CD8-positive, alpha-beta memory T cell (primary cell): ENCODE measurements at regions not wholly inside any gene's neighbourhood (a gene's known extent, or its start where the extent isn't known, plus 50 kb on each side); places are given as distances from the start of the nearest gene placed in this dataset.
"Not testable (repeated sequence)": the region's sequence is repeated elsewhere in the genome, so short reads cannot be mapped to it uniquely, and the experiment has no call there.

Experiments
- CTCF ChIA-PET: fragments of 350-600 bp; sonication (Branson Sonifier 250); formaldehyde crosslinking; loops from one replicate; lab custom pipeline; 2021; ENCODE audit warnings: antibody characterized with exemption; lab: Charles Lee
- POLR2A ChIA-PET: fragments of 350-600 bp; sonication (Branson Sonifier 250); formaldehyde crosslinking; loops from one replicate; lab custom pipeline; 2021; ENCODE audit warnings: antibody characterized with exemption; lab: Charles Lee
- DNase-seq, 5 donors: peaks; one replicate each; pipeline versions ENCODE4 v3.0.0 to v3.0.0-alpha.2; 2020 to 2022; ENCODE audit warnings: mixed read lengths in 1 of 5
- H3K27ac ChIP-seq: one replicate; pipeline ENCODE4 v1.7.0; 2013; ENCODE audit warnings: low read depth, mild to moderate bottlenecking, low read length, moderate library complexity
- H3K27me3 ChIP-seq: 2 replicates; pipeline ENCODE4 v1.7.0; 2013; ENCODE audit warnings: low read length, mild to moderate bottlenecking; ENCODE audit not compliant: insufficient read depth, poor library complexity, severe bottlenecking
- H3K36me3 ChIP-seq: 2 replicates; pipeline ENCODE4 v1.7.0; 2013; ENCODE audit warnings: mild to moderate bottlenecking, low read length, moderate library complexity; ENCODE audit not compliant: insufficient read depth
- H3K4me1 ChIP-seq: 2 replicates; pipeline ENCODE4 v1.7.0; 2013; ENCODE audit warnings: mild to moderate bottlenecking, low read length, moderate library complexity; ENCODE audit not compliant: insufficient read depth
- H3K4me3 ChIP-seq: 2 replicates; pipeline ENCODE4 v1.7.0; 2013; ENCODE audit warnings: mild to moderate bottlenecking, low read length
- H3K9me3 ChIP-seq: 2 replicates; pipeline ENCODE4 v1.7.0; 2013; ENCODE audit warnings: mild to moderate bottlenecking, low read length
- H3K27ac Mint-ChIP-seq, 8 donors: one replicate each; pipeline ENCODE4 v1.8.0; 2020 to 2021; ENCODE audit warnings: mixed read lengths in 8 of 8, mild to moderate bottlenecking in 6 of 8, inconsistent platforms in 3 of 8, moderate library complexity in 3 of 8
- H3K27me3 Mint-ChIP-seq, 2 donors: one replicate each; pipeline ENCODE4 v1.8.0; 2020 to 2021; ENCODE audit warnings: mixed read lengths in 2 of 2, mild to moderate bottlenecking in 1 of 2, moderate library complexity in 1 of 2
- H3K36me3 Mint-ChIP-seq, 3 donors: one replicate each; pipeline ENCODE4 v1.8.0; 2020 to 2021; ENCODE audit warnings: mixed read lengths in 3 of 3, inconsistent platforms in 1 of 3, mild to moderate bottlenecking in 1 of 3
- H3K4me1 Mint-ChIP-seq, 3 donors: one replicate each; pipeline ENCODE4 v1.8.0; 2020 to 2021; ENCODE audit warnings: mixed read lengths in 3 of 3, inconsistent platforms in 1 of 3, mild to moderate bottlenecking in 1 of 3
- H3K4me3 Mint-ChIP-seq, 7 donors: one replicate each; pipeline ENCODE4 v1.8.0; 2020 to 2021; ENCODE audit warnings: mixed read lengths in 7 of 7, mild to moderate bottlenecking in 6 of 7, moderate library complexity in 4 of 7, inconsistent platforms in 2 of 7
- H3K9me3 Mint-ChIP-seq, 5 donors: one replicate each; pipeline ENCODE4 v1.8.0; 2020 to 2022; ENCODE audit warnings: mixed read lengths in 5 of 5, mild to moderate bottlenecking in 3 of 5, moderate library complexity in 2 of 5, inconsistent platforms in 1 of 5

- Mint-ChIP-seq H3K27ac (peak overlapping the region in 5 of 8 donors; percentile 27 to 88 (median 47)), H3K9me3 (no peaks in the 10 kb centered on the region), H3K36me3 (peaks cover 0 to 43% (median 17%) of the 10 kb centered on the region in 3 donors), H3K4me1 (peaks cover 55 to 66% (median 63%) of the 10 kb centered on the region in 3 donors), H3K27me3 (no peaks in the 10 kb centered on the region), H3K4me3 (peak overlapping the region in 3 of 7 donors; percentile 6 to 82 (median 16))
- Histone ChIP-seq H3K27me3 (no peaks in the 10 kb centered on the region), H3K4me1 (peaks cover 42% of the 10 kb centered on the region), H3K27ac (no peak overlapping the region), H3K36me3 (peaks cover 6% of the 10 kb centered on the region), H3K4me3 (no peak overlapping the region), H3K9me3 (no peaks in the 10 kb centered on the region)
- DNase-seq, result no peak
- ChIA-PET CTCF (no interaction called here), POLR2A (no interaction called here)
These were observed 112.3 kb upstream of the GRK3 start for GRCh38 chr22:25452116-25452700.

DNA sequence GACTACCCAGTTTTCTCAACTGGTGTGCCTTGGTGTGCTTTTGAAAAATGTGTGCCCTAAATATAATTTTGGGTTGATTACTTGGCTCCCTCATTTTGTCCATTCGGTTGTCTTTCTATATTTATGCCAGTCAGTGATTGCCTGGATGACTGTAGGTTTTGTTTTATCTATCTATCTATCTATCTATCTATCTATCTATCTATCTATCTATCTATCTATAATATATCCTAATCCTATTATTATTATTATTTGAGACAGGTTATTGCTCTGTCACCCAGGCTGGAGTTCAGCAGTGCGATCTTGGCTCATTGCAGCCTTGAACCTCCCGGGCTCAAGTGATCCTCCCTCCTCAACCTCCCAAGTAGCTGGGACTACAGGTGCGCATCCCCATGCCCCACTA lies 111.4 kb upstream of the GRK3 start:
- H3K27ac ChIP-seq, result no peak overlapping the region
- Mint-ChIP-seq H3K4me3 (peak overlapping the region in 1 of 7 donors; percentile 72), H3K4me1 (peaks cover 50 to 60% (median 56%) of the 10 kb centered on the region in 3 donors), H3K9me3 (no peaks in the 10 kb centered on the region), H3K27me3 (no peaks in the 10 kb centered on the region), H3K27ac (no peak overlapping the region), H3K36me3 (peaks cover 0 to 44% (median 17%) of the 10 kb centered on the region in 3 donors)
- H3K4me3 ChIP-seq, result no peak overlapping the region
- H3K27me3 ChIP-seq, result no peaks in the 10 kb centered on the region
- peaks cover 42% of the 10 kb centered on the region for H3K4me1 ChIP-seq
- H3K36me3 ChIP-seq, result peaks cover 6% of the 10 kb centered on the region
- no peaks in the 10 kb centered on the region for H3K9me3 ChIP-seq
- DNase-seq, result no peak
- POLR2A ChIA-PET, result no interaction called here
- CTCF ChIA-PET, result no interaction called here

DNA sequence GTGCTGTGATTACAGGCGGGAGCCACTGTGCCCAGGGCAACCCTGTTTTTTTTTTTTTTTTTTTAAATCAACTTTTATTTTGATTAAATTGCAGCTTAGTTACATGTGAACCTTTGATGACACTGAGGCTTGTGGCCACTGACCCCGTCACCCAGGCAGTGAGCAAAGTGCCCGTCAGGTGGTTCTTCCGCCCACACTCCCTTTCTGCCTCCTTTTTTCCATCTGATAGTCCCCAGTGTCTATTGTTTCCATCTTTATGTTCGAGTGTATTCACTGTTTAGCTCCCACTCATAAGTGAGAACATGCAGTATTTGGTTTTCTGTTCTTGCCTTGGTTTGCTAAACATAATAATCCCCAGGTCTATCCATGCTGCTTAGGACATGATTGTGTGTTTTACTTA lies 110.9 kb upstream of the GRK3 start:
- H3K36me3 ChIP-seq, result peaks cover 6% of the 10 kb centered on the region
- Mint-ChIP-seq H3K36me3 (peaks cover 0 to 49% (median 17%) of the 10 kb centered on the region in 3 donors), H3K9me3 (no peaks in the 10 kb centered on the region), H3K27me3 (no peaks in the 10 kb centered on the region), H3K4me1 (peaks cover 48 to 60% (median 56%) of the 10 kb centered on the region in 3 donors), H3K27ac (peak overlapping the region in 4 of 8 donors; percentile 33 to 85 (median 47)), H3K4me3 (no peak overlapping the region)
- H3K4me3 ChIP-seq, result no peak overlapping the region
- ChIA-PET POLR2A (no interaction called here), CTCF (no interaction called here)
- no peaks in the 10 kb centered on the region for H3K9me3 ChIP-seq
- DNase-seq, result no peak
- H3K27me3 ChIP-seq, result no peaks in the 10 kb centered on the region
- no peak overlapping the region for H3K27ac ChIP-seq
- H3K4me1 ChIP-seq, result peaks cover 41% of the 10 kb centered on the region

GRCh38 chr22:25456300-25457043 lies 108.0 kb upstream of the GRK3 start:
- H3K9me3 ChIP-seq, POLR2A ChIA-PET, CTCF ChIA-PET, DNase-seq, H3K4me3 Mint-ChIP-seq, H3K4me3 ChIP-seq, H3K9me3 Mint-ChIP-seq, H3K27me3 ChIP-seq, H3K27me3 Mint-ChIP-seq, H3K27ac ChIP-seq: not testable (repeated sequence)
- peaks cover 17% of the 10 kb centered on the region for H3K36me3 ChIP-seq
- peaks cover 28 to 35% (median 33%) of the 10 kb centered on the region in 3 donors for H3K4me1 Mint-ChIP-seq
- H3K27ac Mint-ChIP-seq, result peak overlapping the region in 3 of 8 donors; percentile 46 to 76 (median 74)
- peaks cover 14% of the 10 kb centered on the region for H3K4me1 ChIP-seq
- H3K36me3 Mint-ChIP-seq, result peaks cover 0 to 69% (median 34%) of the 10 kb centered on the region in 3 donors

DNA sequence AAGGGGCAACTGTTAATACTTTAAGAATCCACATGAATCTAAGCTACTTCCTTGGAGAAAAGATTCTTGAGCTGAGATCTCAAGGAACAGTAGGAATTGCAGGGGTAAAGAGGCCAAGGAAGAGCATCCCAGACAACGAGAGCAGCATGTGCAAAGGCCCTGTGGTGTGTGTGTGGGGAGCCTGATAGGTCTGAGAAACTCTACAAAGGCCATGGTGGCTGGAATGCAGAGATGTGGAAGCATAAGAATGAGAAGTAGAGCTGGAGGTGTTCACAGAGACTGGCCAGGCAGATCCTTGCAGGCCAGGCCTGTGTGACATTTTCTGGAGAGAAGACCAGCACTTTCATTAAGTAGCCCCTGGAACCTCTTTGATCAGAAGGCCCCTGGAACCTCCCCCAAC lies 105.8 kb upstream of the GRK3 start:
- H3K27ac Mint-ChIP-seq, H3K9me3 Mint-ChIP-seq, CTCF ChIA-PET, H3K27ac ChIP-seq, POLR2A ChIA-PET, H3K27me3 ChIP-seq, H3K9me3 ChIP-seq, DNase-seq, H3K4me3 Mint-ChIP-seq, H3K27me3 Mint-ChIP-seq, H3K4me1 ChIP-seq, H3K4me3 ChIP-seq: not testable (repeated sequence)
- peaks cover 14 to 22% (median 14%) of the 10 kb centered on the region in 3 donors for H3K4me1 Mint-ChIP-seq
- H3K36me3 Mint-ChIP-seq, result peaks cover 0 to 70% (median 31%) of the 10 kb centered on the region in 3 donors
- peaks cover 16% of the 10 kb centered on the region for H3K36me3 ChIP-seq

GRCh38 chr22:25460682-25461081 lies 103.8 kb upstream of the GRK3 start:
- H3K4me3 Mint-ChIP-seq, H3K27ac ChIP-seq, H3K9me3 Mint-ChIP-seq, H3K4me3 ChIP-seq, POLR2A ChIA-PET, H3K4me1 ChIP-seq, H3K27me3 Mint-ChIP-seq, H3K27me3 ChIP-seq, H3K9me3 ChIP-seq, DNase-seq: not testable (repeated sequence)
- H3K36me3 ChIP-seq, result peaks cover 12% of the 10 kb centered on the region
- Mint-ChIP-seq H3K27ac (peak overlapping the region in 1 of 8 donors; percentile 66), H3K4me1 (peaks cover 3 to 11% (median 6%) of the 10 kb centered on the region in 3 donors), H3K36me3 (peaks cover 0 to 60% (median 26%) of the 10 kb centered on the region in 3 donors)
- CTCF ChIA-PET, result interaction anchor here (2.3 kb wide), 1 partner anchor 312 kb away, joined by 8 read pairs; no protein-coding TSS in a partner anchor

- H3K36me3 Mint-ChIP-seq, result peaks cover 0 to 65% (median 26%) of the 10 kb centered on the region in 3 donors
- ChIA-PET CTCF (interaction anchor here (2.3 kb wide), 1 partner anchor 311 kb away, joined by 8 read pairs; no protein-coding TSS in a partner anchor), POLR2A (no interaction called here)
- no peak for DNase-seq
- H3K27ac ChIP-seq, result no peak overlapping the region
- H3K27me3 Mint-ChIP-seq, result no peaks in the 10 kb centered on the region
- H3K9me3 ChIP-seq, result no peaks in the 10 kb centered on the region
- no peak overlapping the region for H3K4me3 ChIP-seq
- no peaks in the 10 kb centered on the region for H3K4me1 ChIP-seq
- H3K4me1 Mint-ChIP-seq, result peaks cover 3 to 11% (median 6%) of the 10 kb centered on the region in 3 donors
- H3K4me3 Mint-ChIP-seq, result no peak overlapping the region
- no peaks in the 10 kb centered on the region for H3K9me3 Mint-ChIP-seq
- H3K27me3 ChIP-seq, result no peaks in the 10 kb centered on the region
- H3K36me3 ChIP-seq, result peaks cover 12% of the 10 kb centered on the region
- H3K27ac Mint-ChIP-seq, result peak overlapping the region in 1 of 8 donors; percentile 35
These were observed 103.2 kb upstream of the GRK3 start for GRCh38 chr22:25461301-25461700.
